ENCODE measurements at regions not wholly inside any gene's neighbourhood (a gene's known extent, or its start where the extent isn't known, plus 50 kb on each side); places are given as distances from the start of the nearest gene placed in this dataset.

DNA sequence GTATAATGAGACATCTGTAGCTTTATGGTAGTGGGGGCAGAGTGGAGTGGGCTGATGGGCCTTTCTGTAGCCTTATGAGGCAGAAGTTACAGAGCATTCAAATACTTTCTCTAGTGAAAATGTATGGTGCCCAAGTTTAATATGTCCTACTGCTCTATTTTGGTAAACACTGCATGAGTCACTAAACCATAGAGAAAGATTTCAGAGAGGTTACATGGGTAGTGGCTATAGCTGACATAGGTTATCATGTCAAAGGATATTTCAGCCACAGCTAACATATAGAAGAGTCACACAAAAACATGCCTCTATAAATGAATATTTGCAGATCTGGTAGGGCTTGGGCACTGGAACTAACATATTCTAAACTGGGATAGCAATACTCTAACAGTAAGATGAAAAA is 212.4 kb upstream of the USP25 start:
- no peak for ATAC-seq
- Histone ChIP-seq H3K27me3 (no peaks in the 10 kb centered on the region), H3K4me3 (no peak overlapping the region), H3K27ac (no peak overlapping the region), H3K9me3 (no peaks in the 10 kb centered on the region), H3K36me3 (no peaks in the 10 kb centered on the region), H3K4me1 (no peaks in the 10 kb centered on the region)
- no peak for TF ChIP-seq POLR2AphosphoS5 (IDR thresholded peaks at IDR 0.05)
- no peak for TF ChIP-seq EP300 (IDR thresholded peaks at IDR 0.05)
- TF ChIP-seq, protein P1, sequence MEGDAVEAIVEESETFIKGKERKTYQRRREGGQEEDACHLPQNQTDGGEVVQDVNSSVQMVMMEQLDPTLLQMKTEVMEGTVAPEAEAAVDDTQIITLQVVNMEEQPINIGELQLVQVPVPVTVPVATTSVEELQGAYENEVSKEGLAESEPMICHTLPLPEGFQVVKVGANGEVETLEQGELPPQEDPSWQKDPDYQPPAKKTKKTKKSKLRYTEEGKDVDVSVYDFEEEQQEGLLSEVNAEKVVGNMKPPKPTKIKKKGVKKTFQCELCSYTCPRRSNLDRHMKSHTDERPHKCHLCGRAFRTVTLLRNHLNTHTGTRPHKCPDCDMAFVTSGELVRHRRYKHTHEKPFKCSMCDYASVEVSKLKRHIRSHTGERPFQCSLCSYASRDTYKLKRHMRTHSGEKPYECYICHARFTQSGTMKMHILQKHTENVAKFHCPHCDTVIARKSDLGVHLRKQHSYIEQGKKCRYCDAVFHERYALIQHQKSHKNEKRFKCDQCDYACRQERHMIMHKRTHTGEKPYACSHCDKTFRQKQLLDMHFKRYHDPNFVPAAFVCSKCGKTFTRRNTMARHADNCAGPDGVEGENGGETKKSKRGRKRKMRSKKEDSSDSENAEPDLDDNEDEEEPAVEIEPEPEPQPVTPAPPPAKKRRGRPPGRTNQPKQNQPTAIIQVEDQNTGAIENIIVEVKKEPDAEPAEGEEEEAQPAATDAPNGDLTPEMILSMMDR (IDR thresholded peaks at IDR 0.05): no peak
- no peak for TF ChIP-seq POLR2A (IDR thresholded peaks at IDR 0.05)

DNA sequence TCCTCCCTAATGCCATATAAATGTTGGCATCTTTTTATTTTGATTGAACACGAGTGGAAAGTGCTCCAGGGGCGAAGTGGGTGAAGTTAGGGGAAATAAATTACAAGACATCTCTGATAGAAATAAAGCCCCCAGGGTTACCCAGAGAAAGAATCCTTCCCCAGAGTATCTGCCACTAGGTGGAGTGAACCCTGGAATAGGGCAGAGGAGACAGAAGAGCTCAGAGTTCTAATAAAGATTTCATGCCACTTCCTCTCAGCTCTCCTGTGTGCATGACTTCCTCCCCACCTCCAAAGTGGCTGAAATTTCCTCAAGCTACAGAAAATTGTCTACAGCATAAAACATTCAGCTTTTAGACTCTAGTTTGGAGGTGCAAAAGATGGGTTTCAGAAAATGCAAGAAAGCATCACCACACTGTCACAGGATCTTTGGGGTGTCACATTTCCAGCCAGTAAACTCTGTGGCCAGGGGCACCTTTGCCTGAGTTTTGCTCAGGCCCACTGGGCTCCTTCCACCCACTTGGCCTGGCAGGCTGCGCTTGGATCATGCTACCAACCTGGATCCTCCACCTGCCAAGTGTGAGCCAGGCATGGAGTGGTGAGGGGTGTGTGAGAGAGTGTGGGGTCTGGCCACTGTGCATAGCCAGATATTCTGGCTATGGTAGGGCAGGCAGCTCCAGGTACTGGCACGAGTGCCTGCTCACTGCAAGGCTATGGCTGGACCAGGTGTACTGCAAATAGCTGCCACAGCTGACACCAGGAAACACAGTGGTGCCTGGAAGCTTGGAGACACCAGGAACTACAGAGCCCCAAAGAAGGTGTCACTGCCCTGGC is 208.8 kb upstream of the USP25 start:
- TF ChIP-seq POLR2AphosphoS5 (IDR thresholded peaks at IDR 0.05) (no peak), EP300 (IDR thresholded peaks at IDR 0.05) (no peak), POLR2A (IDR thresholded peaks at IDR 0.05) (no peak)
- TF ChIP-seq, protein P1 (IDR thresholded peaks at IDR 0.05): no peak
- Histone ChIP-seq H3K4me1 (no peaks in the 10 kb centered on the region), H3K9me3 (no peaks in the 10 kb centered on the region), H3K4me3 (no peak overlapping the region), H3K27me3 (no peaks in the 10 kb centered on the region), H3K27ac (no peak overlapping the region), H3K36me3 (no peaks in the 10 kb centered on the region)
- no peak for ATAC-seq
- 52 to 80% methylated on average over 2 of the region's 4 CpGs for WGBS, 2 donors (ENCODE audit: low coverage in 1 of 2)

DNA sequence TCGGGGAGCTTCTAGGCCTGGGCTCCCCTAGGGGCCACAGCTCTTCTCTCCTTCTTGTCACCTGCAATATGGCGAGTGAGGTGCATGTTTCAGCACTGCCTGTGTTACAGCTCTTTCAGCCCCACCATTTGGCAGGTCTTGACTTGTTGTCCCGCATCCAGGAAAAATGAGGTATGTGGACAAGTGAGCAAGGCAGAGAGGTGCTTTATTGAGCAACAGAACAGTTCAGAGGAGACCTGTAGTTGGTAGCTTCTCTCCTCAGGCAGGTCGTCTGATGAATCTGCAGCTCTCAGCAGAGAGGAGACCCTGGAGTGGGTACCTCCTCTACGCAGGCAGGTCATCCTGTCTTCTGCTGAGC is 208.2 kb upstream of the USP25 start:
- Histone ChIP-seq H3K36me3 (no peaks in the 10 kb centered on the region), H3K9me3 (no peaks in the 10 kb centered on the region), H3K27me3 (no peaks in the 10 kb centered on the region), H3K4me1 (no peaks in the 10 kb centered on the region), H3K27ac (no peak overlapping the region), H3K4me3 (no peak overlapping the region)
- TF ChIP-seq POLR2AphosphoS5 (IDR thresholded peaks at IDR 0.05) (no peak), EP300 (IDR thresholded peaks at IDR 0.05) (no peak), POLR2A (IDR thresholded peaks at IDR 0.05) (no peak)
- TF ChIP-seq, protein P1 (IDR thresholded peaks at IDR 0.05): no peak
- no peak for ATAC-seq
- WGBS, 2 donors (ENCODE audit: low coverage in 1 of 2): 100% methylated on average over 1 to 3 of the region's 5 CpGs

DNA sequence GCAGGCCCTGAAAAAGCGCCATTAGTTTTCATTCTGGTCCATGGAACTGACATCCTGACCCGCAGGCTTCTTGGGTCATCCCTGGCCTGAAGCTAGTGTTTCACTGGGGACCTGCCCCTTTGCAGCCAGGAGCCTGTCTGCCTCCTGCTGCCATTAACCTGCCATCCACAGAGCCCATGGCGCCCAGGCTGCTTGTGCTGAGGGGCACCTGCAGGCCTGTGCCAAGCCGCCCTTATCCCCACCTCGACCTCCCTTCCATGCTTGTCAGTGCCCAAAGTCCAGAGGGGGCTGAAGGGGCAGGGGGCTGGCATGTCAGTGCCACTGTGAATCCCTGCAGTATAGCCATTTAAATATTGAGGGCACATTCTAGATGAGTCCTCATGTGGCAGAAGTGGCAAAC is 207.6 kb upstream of the USP25 start:
- WGBS, 2 donors (ENCODE audit: low coverage in 1 of 2): no CpG with 5 or more reads among the region's 5 CpGs

DNA sequence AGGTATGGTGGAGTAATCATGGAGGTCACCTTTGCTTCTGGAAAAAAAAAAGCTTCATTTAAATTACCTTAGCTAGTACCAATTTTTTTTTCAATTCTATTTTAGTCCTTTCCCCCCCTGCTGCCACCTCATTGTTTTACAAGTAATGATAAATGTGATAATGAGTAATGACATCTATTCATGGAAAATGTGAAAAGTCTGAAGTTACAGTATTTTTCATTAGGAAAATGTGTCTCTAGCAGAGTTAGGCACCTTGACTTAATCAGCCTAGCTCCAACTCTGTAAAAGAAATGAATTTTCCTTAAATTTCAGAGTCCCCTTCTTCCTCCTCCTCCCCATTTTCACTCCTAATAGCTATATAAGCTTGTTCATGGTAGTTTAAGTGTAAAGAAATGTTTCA is 204.9 kb upstream of the USP25 start:
- Histone ChIP-seq H3K4me3 (no peak overlapping the region), H3K9me3 (no peaks in the 10 kb centered on the region), H3K27me3 (no peaks in the 10 kb centered on the region), H3K36me3 (no peaks in the 10 kb centered on the region), H3K4me1 (no peaks in the 10 kb centered on the region), H3K27ac (no peak overlapping the region)
- no peak for ATAC-seq
- TF ChIP-seq, protein P1 (IDR thresholded peaks at IDR 0.05): no peak
- TF ChIP-seq POLR2AphosphoS5 (IDR thresholded peaks at IDR 0.05) (no peak), POLR2A (IDR thresholded peaks at IDR 0.05) (no peak), EP300 (IDR thresholded peaks at IDR 0.05) (no peak)

More for the DNA sequence above, 207.6 kb upstream of the USP25 start:
- no peaks in the 10 kb centered on the region for H3K27me3 ChIP-seq
- no peaks in the 10 kb centered on the region for H3K4me1 ChIP-seq
- TF ChIP-seq POLR2A (IDR thresholded peaks at IDR 0.05): no peak
- TF ChIP-seq, protein P1 (IDR thresholded peaks at IDR 0.05): no peak
- no peak for TF ChIP-seq POLR2AphosphoS5 (IDR thresholded peaks at IDR 0.05)
- no peak for TF ChIP-seq EP300 (IDR thresholded peaks at IDR 0.05)
- H3K27ac ChIP-seq: no peak overlapping the region
- no peaks in the 10 kb centered on the region for H3K36me3 ChIP-seq
- H3K4me3 ChIP-seq: no peak overlapping the region
- H3K9me3 ChIP-seq: no peaks in the 10 kb centered on the region
- no peak for ATAC-seq
